BE2C (cell line): ENCODE measurements at regions not wholly inside any gene's neighbourhood (a gene's known extent, or its start where the extent isn't known, plus 50 kb on each side); places are given as distances from the start of the nearest gene placed in this dataset.

Source experiments
- DNase-seq: peaks from one replicate; pipeline ENCODE4 v3.0.0-alpha.2; 2020
- H3K27me3 ChIP-seq: fragments of 250-450 bp; sonication (Bioruptor Pico); 2 replicates; pipeline ENCODE4 v1.5.1; 2020; ENCODE audit warnings: mild to moderate bottlenecking
- H3K36me3 ChIP-seq: fragments of 250-450 bp; sonication (Bioruptor Pico); 2 replicates; pipeline ENCODE4 v1.5.1; 2020; ENCODE audit warnings: mild to moderate bottlenecking
- H3K4me1 ChIP-seq: fragments of 250-450 bp; sonication (Bioruptor Pico); 2 replicates; pipeline ENCODE4 v1.5.1; 2020
- H3K4me3 ChIP-seq: 2 replicates; pipeline ENCODE4 v1.5.1; 2011; ENCODE audit warnings: low read depth, low read length
- H3K9me3 ChIP-seq: fragments of 250-450 bp; sonication (Bioruptor Pico); 2 replicates; pipeline ENCODE4 v1.5.1; 2020
- CTCF ChIP-seq: IDR thresholded peaks from 2 replicates; pipeline ENCODE4 v1.5.1; 2012; ENCODE audit warnings: mild to moderate bottlenecking, low read depth, low read length

DNA sequence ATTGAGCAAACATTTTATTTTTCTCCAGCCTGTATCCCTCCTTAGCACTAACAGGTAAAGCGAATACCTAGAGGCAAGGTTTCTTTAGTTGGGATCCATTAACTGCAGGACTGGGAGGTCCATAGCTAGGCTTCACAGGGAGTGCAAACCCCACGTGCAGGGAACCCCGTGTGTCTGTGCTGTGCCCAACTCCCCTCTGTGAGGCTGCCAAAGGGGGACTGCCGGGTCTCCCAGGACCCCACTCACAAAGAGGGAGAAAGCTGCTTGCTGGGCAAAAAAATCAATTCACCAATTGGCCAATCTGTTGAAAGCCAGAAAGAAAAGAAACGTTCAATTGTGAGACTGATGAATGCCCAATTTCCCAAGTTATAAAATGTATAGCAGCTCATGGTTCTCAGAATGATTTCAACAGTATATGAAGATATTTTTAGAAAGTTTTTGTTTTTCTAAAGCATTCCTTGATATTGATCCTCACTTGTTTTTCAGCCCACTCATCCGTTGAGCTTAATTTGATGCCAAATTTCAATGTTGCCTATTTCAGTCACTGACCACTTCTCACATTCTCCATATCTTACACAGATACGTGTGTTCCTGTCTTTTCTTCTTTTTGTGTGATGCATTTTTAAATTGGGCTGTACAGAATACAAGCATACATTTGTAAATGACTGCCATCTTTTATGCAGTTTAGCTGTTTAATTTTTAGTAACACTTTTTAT is 202.7 kb upstream of the PRSS58 start:
- Histone ChIP-seq H3K4me1 (no peaks in the 10 kb centered on the region), H3K27me3 (no peaks in the 10 kb centered on the region), H3K36me3 (no peaks in the 10 kb centered on the region), H3K9me3 (no peaks in the 10 kb centered on the region), H3K4me3 (no peak overlapping the region)
- no peak for TF ChIP-seq CTCF
- no peak for DNase-seq

DNA sequence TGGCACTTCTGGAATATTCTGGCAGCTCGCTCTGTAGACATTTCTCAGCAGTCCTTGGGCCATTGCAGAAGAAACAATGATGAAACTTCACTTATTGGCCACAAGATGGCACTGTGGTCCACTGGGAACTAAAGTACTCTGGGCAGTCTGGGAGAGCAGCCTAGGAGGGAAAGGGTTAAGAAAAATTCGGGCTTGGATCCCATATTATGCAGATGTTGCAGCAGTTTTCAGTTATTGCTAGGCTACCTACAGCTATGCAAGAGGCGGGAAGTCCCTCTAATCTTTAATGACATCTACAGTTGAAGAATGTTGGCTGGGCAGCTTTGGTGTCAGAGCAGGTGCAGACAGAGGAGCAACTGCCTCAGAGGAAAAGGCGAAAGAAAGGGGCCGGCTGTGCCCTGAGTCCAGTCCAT is 201.7 kb upstream of the PRSS58 start:
- H3K4me3 ChIP-seq, result no peak overlapping the region
- H3K27me3 ChIP-seq, result no peaks in the 10 kb centered on the region
- TF ChIP-seq CTCF, result peak; percentile 79
- no peaks in the 10 kb centered on the region for H3K36me3 ChIP-seq
- no peak for DNase-seq
- no peaks in the 10 kb centered on the region for H3K4me1 ChIP-seq
- H3K9me3 ChIP-seq, result no peaks in the 10 kb centered on the region

DNA sequence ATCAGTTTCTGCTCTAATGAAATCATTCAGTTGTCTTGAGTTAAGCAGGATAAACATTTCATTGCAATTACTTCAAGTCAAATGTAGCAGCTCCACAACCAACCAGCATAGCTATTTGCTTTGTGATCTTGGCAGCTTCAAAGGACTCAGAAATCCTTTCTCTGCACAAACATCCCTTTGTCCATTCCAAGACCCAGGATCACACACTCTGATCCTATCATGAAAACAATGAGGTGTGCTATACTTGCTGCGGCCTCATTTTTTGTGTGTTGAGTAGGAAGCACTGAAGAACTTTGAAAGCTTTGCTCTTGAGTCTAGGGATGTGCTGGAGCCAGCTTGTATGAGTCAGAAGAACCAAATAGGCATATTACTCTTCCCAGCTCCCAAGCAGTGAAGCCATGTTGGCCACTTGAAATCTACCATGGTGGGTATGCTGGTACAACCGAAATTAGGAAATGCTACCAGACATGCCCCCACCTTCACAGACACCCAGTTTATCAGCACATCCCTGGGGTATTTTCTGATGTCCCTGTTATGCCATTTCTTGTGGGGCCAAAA is 199.4 kb upstream of the PRSS58 start:
- H3K36me3 ChIP-seq, result no peaks in the 10 kb centered on the region
- H3K9me3 ChIP-seq, result no peaks in the 10 kb centered on the region
- no peak for DNase-seq
- no peak for TF ChIP-seq CTCF
- H3K4me1 ChIP-seq, result no peaks in the 10 kb centered on the region
- H3K4me3 ChIP-seq, result no peak overlapping the region
- H3K27me3 ChIP-seq, result no peaks in the 10 kb centered on the region

GRCh38 chr7:142455392-142455791 is 197.5 kb upstream of the PRSS58 start:
- TF ChIP-seq CTCF, result no peak
- no peak for DNase-seq

GRCh38 chr7:142454862-142455261 is 197.0 kb upstream of the PRSS58 start:
- Histone ChIP-seq H3K4me1 (no peaks in the 10 kb centered on the region; the same call in 1 of the 2 replicates), H3K36me3 (no peaks in the 10 kb centered on the region), H3K27me3 (no peaks in the 10 kb centered on the region), H3K9me3 (no peaks in the 10 kb centered on the region), H3K4me3 (no peak overlapping the region)
- no peak for DNase-seq
- no peak for TF ChIP-seq CTCF

More at GRCh38 chr7:142455392-142455791, 197.5 kb upstream of the PRSS58 start:
- H3K27me3 ChIP-seq, result no peaks in the 10 kb centered on the region
- no peaks in the 10 kb centered on the region for H3K36me3 ChIP-seq
- H3K4me3 ChIP-seq, result no peak overlapping the region
- no peaks in the 10 kb centered on the region for H3K4me1 ChIP-seq
- H3K9me3 ChIP-seq, result no peaks in the 10 kb centered on the region

- TF ChIP-seq CTCF, result no peak
Measured at GRCh38 chr7:142452791-142453190, 194.9 kb upstream of the PRSS58 start.

More at GRCh38 chr7:142452791-142453190, 194.9 kb upstream of the PRSS58 start:
- no peaks in the 10 kb centered on the region; the same call in 1 of the 2 replicates for H3K4me1 ChIP-seq
- H3K9me3 ChIP-seq, result no peaks in the 10 kb centered on the region
- H3K27me3 ChIP-seq, result no peaks in the 10 kb centered on the region
- H3K4me3 ChIP-seq, result no peak overlapping the region
- DNase-seq, result no peak
- no peaks in the 10 kb centered on the region for H3K36me3 ChIP-seq
